HG03280 (cell line): ENCODE measurements at regions not wholly inside any gene's neighbourhood (a gene's known extent, or its start where the extent isn't known, plus 50 kb on each side); places are given as distances from the start of the nearest gene placed in this dataset.
"Not testable (repeated sequence)": the region's sequence is repeated elsewhere in the genome, so short reads cannot be mapped to it uniquely, and the experiment has no call there.

Experiments
- ATAC-seq: cut with Tn5 transposase; IDR thresholded peaks from one replicate; pipeline ENCODE4 v1.9.1; 2021; ENCODE audit warnings: mild to moderate bottlenecking, moderate library complexity; ENCODE audit not compliant: unreplicated experiment

DNA sequence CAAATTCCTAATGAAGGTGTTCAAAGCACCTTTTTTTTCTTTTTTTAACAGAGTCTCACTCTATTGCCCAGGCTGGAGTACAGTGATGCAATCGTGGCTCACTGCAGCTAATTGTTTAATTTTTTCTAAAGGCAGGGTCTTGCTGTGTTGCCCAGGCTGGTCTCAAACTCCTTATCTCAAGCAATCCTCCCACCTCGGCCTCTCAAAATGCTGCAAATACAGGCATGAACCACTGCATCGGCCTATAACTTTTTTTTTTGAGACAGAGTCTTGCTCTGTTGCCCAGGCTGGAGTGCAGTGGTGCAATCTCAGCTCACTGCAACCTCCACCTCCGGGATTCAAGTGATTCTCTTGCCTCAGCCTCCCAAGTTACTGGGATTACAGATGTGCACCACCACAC is 113.9 kb upstream of the CXADR start:
- ATAC-seq: not testable (repeated sequence)

- no peak for ATAC-seq
Measured at GRCh38 chr21:17402937-17403336, 109.9 kb upstream of the CXADR start.

GRCh38 chr21:17406202-17406601 is 106.6 kb upstream of the CXADR start:
- no peak for ATAC-seq

GRCh38 chr21:17414766-17415165 is 98.1 kb upstream of the CXADR start:
- no peak for ATAC-seq

DNA sequence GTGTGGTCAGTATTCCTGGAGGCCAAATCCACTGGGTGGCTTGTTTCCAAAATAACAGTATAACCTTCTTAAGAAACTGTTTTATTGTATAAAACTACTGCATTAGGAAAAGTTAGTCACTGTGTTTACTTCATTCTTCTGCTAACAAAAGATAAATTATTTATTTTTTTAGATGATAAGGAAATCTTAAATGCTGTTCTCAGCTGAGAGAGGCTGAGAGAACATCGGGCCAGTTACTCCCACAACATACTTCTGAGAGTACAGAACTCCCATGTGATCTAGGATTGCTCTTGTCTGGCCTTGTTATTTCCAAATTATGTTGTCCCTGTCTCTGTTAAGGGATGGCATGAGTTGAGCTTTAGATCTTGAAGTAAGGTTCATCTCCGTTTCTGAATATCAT is 96.7 kb upstream of the CXADR start:
- ATAC-seq: no peak

DNA sequence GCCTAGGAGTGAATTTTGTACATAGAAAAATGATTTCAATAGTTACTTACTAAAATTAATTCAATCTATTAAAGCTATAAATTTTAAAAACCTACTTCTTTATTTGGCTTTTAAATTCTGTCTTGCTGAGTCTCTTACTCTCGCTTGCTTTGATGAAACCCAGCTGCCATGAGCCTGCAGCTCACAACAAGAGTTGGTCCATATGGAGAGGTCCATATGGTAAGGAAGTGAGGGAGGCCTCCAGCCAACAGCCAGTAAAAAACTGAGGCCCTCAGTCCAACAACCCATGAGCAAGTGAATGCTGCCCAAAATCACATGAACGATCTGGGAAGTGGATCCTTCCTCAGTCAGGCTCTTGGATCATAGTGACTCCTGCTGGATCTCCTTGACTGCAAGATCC is 89.9 kb upstream of the CXADR start:
- no peak for ATAC-seq

DNA sequence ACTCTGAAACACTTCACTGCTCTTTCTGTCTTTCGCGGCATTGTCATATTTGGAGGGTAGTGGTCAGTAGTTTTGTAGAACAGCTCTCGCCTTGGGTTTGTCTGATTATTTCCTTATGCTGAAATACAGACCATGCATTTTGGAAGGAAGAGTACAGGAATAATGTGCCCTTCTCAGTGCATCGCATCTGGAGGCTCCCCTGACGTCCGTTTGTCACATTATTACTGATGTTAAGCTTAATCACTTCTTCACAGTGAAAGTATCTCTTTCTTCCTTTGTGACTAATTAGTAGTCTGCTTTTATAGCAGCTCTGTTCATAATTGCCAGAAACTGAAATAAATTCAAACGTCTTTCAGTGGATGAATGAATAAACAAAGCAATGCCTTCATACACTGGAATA is 85.7 kb upstream of the CXADR start:
- no peak for ATAC-seq

DNA sequence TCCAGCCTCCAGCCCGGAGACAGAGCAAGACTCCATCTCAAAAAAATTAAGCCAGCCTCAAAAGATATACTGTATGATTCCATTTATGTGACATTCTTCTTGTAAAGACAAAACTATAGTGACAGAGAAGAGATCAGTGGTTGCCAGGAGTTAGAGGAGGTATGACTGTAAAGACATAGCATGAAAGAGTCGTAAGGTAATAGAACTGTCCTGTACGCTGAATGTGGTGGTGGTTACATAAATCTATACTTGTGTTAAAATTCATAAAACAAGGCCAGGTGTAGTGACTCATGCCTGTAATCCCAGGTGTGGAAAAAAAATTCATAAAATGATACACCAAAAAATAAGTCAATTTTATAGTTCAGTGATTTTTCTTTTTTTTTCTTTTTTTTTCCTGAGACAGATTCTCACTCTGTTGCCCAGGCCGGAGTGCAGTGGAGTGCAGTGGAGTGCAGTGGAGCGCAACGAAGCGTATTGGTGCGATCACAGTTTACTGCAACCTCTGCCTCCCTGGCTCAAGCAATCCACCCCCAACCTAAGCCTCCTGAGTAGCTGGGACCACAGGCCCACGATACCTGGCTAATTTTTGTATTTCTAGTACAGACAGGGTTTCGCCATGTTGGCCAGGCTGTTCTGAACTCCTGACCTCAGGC is 84.9 kb upstream of the CXADR start:
- ATAC-seq: peak; percentile 89

GRCh38 chr21:17428484-17428869 is 84.4 kb upstream of the CXADR start:
- ATAC-seq: peak; percentile 28

- ATAC-seq: no peak
Measured at GRCh38 chr21:17428980-17429379, 83.9 kb upstream of the CXADR start.

- ATAC-seq: no peak
Measured at GRCh38 chr21:17429936-17430335, 82.9 kb upstream of the CXADR start.

DNA sequence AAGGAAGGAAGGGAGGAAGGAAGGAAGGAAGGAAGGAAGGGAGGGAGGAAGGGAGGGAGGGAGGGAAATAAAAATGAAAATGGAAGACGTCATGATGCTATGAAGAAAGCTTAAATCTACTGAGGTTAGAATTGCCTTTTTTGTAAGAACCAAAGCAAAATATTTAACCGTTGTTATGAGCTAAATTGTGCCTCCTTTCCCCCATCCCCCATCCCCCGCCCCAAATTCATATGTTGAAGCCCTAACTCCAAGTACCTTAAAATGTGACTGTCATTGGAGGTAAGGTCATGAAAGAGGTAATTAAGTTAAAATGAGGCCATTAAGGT is 80.1 kb upstream of the CXADR start:
- ATAC-seq: no peak

- ATAC-seq: no peak
Measured at GRCh38 chr21:17433730-17434129, 79.1 kb upstream of the CXADR start.

- ATAC-seq: no peak
Measured at GRCh38 chr21:17435565-17436543, 77.0 kb upstream of the CXADR start.

- no peak for ATAC-seq
Measured at GRCh38 chr21:17436626-17437111, 76.2 kb upstream of the CXADR start.

GRCh38 chr21:17438635-17439034 is 74.2 kb upstream of the CXADR start:
- ATAC-seq: no peak

DNA sequence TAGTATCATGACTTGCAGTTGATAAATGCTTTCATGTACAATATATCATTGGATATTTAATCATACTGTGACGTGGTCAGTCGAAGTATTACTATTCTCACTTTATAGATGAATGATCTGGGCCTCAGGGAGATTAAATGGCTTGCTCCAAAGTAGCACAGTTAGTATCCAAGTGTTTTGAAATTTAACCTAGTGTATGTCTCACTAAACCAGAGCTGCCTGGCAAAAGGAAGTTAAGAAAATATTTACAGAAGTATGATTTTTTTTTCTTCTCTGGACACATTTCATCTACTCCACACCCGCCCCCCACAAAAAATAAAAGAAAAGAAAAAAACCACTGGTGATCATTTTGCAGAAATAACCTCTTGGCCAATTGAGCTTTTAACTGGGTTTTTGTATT is 71.9 kb upstream of the CXADR start:
- no peak for ATAC-seq

DNA sequence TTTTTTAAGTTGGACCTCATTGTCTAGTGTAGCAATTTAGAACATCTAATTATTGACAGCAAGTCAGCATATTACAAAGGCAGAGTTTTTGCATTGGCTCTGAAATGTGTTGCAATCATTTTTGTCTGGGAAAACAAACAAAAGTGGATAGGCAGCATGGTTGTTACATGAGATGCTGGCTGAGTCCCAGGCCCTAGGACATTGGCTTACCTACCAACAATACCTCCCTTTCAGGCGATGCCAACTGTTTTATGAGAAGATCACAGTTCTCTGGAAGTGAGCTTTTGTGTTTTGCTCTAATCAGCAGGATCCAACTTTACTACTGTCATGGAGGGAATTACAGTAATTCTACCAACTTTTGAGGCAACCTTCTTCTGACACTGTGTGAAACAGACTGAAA is 71.5 kb upstream of the CXADR start:
- ATAC-seq: no peak

DNA sequence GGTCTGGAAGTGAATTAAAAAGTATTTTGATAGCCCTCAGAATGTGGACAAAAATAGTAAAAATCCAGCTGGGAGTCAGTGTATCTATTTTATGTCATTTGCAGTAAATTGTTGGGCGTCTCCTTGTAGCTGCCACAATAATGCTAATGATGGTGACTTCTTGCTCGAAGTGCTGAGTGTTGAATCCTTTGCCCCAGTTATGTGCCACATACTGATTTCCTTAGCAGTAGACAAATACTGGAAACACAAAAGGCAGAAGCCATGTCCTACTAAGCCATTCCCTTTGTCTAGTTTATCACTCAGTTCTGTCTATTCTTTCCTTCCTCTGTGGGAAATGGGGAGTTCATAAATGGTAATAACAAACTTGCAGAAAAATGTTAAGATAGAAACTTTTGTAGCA is 70.7 kb upstream of the CXADR start:
- no peak for ATAC-seq

GRCh38 chr21:17444828-17445227 is 68.0 kb upstream of the CXADR start:
- no peak for ATAC-seq

- ATAC-seq: no peak
Measured at GRCh38 chr21:17446737-17447136, 66.1 kb upstream of the CXADR start.

- ATAC-seq: no peak
Measured at GRCh38 chr21:17449701-17450100, 63.1 kb upstream of the CXADR start.
